Epithelial cell of proximal tubule (primary cell): ENCODE measurements at regions not wholly inside any gene's neighbourhood (a gene's known extent, or its start where the extent isn't known, plus 50 kb on each side); places are given as distances from the start of the nearest gene placed in this dataset.

Experiments used
- DNase-seq: peaks from one replicate; pipeline ENCODE4 v3.0.0-alpha.2; 2011; ENCODE audit warnings: low read depth
- H3K4me3 ChIP-seq: 2 replicates; pipeline ENCODE4 v1.5.1; 2011; ENCODE audit warnings: low read depth, mild to moderate bottlenecking, low read length
- CTCF ChIP-seq: conservative IDR thresholded peaks from 2 replicates; pipeline ENCODE4 v1.5.1; 2012; ENCODE audit warnings: low read depth, mild to moderate bottlenecking, low read length

GRCh38 chr5:179437341-179438001 is 92.2 kb upstream of the ADAMTS2 start:
- no peak for TF ChIP-seq CTCF
- no peak for DNase-seq
- no peak overlapping the region for H3K4me3 ChIP-seq

- TF ChIP-seq CTCF: no peak
- H3K4me3 ChIP-seq: no peak overlapping the region
- no peak for DNase-seq
Measured at GRCh38 chr5:179436321-179437122, 91.3 kb upstream of the ADAMTS2 start.

GRCh38 chr5:179435731-179436315 is 90.6 kb upstream of the ADAMTS2 start:
- TF ChIP-seq CTCF: no peak
- no peak for DNase-seq
- H3K4me3 ChIP-seq: no peak overlapping the region

- no peak for DNase-seq
- TF ChIP-seq CTCF: no peak
Measured at GRCh38 chr5:179435181-179435580, 89.9 kb upstream of the ADAMTS2 start.

GRCh38 chr5:179432547-179432946 is 87.3 kb upstream of the ADAMTS2 start:
- DNase-seq: no peak
- H3K4me3 ChIP-seq: no peak overlapping the region
- no peak for TF ChIP-seq CTCF

More at GRCh38 chr5:179435181-179435580, 89.9 kb upstream of the ADAMTS2 start:
- no peak overlapping the region for H3K4me3 ChIP-seq

- DNase-seq: no peak
- TF ChIP-seq CTCF: no peak
- no peak overlapping the region for H3K4me3 ChIP-seq
Measured at GRCh38 chr5:179431221-179431824, 86.1 kb upstream of the ADAMTS2 start.
